ENCODE measurements at regions not wholly inside any gene's neighbourhood (a gene's known extent, or its start where the extent isn't known, plus 50 kb on each side); places are given as distances from the start of the nearest gene placed in this dataset.

GRCh38 chr4:176002007-176002613, 63.5 kb upstream of the WDR17 start:
- DNase-seq, result peak in 45 of 56 donors; percentile 2 to 65 (median 32)

GRCh38 chr4:176005766-176006165, 59.9 kb upstream of the WDR17 start:
- DNase-seq, result no peak

GRCh38 chr4:176009254-176009653, 56.4 kb upstream of the WDR17 start:
- no peak for DNase-seq

GRCh38 chr4:176011529-176011928, 54.1 kb upstream of the WDR17 start:
- DNase-seq, result no peak

GRCh38 chr4:176013476-176014247, 52.0 kb upstream of the WDR17 start:
- DNase-seq, result no peak

- DNase-seq, result no peak
Observed at GRCh38 chr4:176014583-176015108, 51.0 kb upstream of the WDR17 start.

Data from nucleus accumbens (tissue), 56 donors.